Gastroesophageal sphincter (tissue), 3 donors: ENCODE measurements at regions not wholly inside any gene's neighbourhood (a gene's known extent, or its start where the extent isn't known, plus 50 kb on each side); places are given as distances from the start of the nearest gene placed in this dataset.

Experiments used
- POLR2A ChIP-seq, 2 donors: fragments of 450-650 bp; IDR thresholded peaks; one replicate each; pipeline ENCODE4 v1.6.1; 2017; ENCODE audit warnings: antibody characterized with exemption in 2 of 2, mild to moderate bottlenecking in 2 of 2, moderate library complexity in 1 of 2
- POLR2AphosphoS5 ChIP-seq: sonication (generic); formaldehyde crosslinking; IDR thresholded peaks from one replicate; pipeline ENCODE4 v1.6.1; 2017; ENCODE audit warnings: antibody characterized with exemption
- TF ChIP-seq, protein P1 (sequence below), 4 experiments: fragments of 200-600 bp in 2 of 4; fragments of 450-650 bp in 2 of 4; sonication (generic) in 1 of 4; IDR thresholded peaks; one replicate each; pipeline ENCODE4 v1.5.1; 2017 to 2019; ENCODE audit warnings: antibody characterized with exemption in 4 of 4, mild to moderate bottlenecking in 2 of 4, moderate library complexity in 2 of 4

DNA sequence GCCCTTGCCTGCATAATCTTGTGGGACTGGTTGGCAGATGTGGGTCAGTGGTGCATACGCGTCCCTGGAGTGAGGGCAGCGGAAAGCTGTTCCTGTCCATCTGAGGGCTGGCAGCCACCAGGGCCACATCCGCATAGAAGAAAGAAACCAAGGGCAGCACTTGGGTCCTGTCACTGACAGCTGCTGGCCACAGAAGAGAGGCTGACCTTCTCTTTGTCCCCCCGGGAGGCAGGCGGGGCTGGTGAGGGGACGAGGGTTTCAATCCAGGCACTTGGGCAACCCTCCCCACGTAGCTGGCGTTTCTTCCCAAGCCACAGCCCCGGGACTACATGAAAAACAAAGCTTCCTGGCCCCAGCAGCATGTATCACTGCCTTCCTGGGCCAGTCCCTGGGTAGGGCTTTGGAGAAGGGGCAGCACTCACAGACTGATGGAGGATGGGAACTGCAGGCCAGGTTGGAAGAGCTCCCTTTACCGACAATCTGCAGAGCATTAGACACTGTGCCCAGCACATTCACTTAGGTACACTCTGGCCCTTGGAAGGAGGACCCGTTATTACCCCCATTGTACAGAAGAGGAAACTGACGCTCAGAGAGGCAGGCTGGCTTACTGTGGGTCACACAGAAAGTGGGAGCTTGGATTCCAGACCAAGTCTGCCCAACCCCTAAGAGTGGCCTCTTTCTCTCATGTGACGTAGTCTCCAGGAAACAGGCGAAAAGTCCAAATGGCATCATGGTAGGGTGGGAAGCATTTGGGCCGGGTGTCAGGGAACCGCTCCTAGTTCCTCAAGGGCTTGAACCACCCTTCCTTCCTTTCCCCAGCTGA, 78.8 kb upstream of the SLC6A6 start:
- TF ChIP-seq, protein P1, sequence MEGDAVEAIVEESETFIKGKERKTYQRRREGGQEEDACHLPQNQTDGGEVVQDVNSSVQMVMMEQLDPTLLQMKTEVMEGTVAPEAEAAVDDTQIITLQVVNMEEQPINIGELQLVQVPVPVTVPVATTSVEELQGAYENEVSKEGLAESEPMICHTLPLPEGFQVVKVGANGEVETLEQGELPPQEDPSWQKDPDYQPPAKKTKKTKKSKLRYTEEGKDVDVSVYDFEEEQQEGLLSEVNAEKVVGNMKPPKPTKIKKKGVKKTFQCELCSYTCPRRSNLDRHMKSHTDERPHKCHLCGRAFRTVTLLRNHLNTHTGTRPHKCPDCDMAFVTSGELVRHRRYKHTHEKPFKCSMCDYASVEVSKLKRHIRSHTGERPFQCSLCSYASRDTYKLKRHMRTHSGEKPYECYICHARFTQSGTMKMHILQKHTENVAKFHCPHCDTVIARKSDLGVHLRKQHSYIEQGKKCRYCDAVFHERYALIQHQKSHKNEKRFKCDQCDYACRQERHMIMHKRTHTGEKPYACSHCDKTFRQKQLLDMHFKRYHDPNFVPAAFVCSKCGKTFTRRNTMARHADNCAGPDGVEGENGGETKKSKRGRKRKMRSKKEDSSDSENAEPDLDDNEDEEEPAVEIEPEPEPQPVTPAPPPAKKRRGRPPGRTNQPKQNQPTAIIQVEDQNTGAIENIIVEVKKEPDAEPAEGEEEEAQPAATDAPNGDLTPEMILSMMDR (IDR thresholded peaks at IDR 0.05), result no peak
- TF ChIP-seq POLR2AphosphoS5, result no peak
- no peak for TF ChIP-seq POLR2A (IDR thresholded peaks at IDR 0.05)
